Stimulated activated CD4-positive, alpha-beta T cell treated with anti-CD3 and anti-CD28 coated beads, TNF-alpha, amount 100 ng/mL, for 24 hours (primary cell): ENCODE measurements at regions not wholly inside any gene's neighbourhood (a gene's known extent, or its start where the extent isn't known, plus 50 kb on each side); places are given as distances from the start of the nearest gene placed in this dataset.

Source experiments
- DNase-seq, 3 experiments: peaks; one replicate each; pipeline ENCODE4 v3.0.0-alpha.2; 2020; ENCODE audit warnings: low read depth in 3 of 3

- no peak for DNase-seq
Measured at GRCh38 chr15:31473385-31474058, 146.9 kb downstream of the KLF13 start.

DNA sequence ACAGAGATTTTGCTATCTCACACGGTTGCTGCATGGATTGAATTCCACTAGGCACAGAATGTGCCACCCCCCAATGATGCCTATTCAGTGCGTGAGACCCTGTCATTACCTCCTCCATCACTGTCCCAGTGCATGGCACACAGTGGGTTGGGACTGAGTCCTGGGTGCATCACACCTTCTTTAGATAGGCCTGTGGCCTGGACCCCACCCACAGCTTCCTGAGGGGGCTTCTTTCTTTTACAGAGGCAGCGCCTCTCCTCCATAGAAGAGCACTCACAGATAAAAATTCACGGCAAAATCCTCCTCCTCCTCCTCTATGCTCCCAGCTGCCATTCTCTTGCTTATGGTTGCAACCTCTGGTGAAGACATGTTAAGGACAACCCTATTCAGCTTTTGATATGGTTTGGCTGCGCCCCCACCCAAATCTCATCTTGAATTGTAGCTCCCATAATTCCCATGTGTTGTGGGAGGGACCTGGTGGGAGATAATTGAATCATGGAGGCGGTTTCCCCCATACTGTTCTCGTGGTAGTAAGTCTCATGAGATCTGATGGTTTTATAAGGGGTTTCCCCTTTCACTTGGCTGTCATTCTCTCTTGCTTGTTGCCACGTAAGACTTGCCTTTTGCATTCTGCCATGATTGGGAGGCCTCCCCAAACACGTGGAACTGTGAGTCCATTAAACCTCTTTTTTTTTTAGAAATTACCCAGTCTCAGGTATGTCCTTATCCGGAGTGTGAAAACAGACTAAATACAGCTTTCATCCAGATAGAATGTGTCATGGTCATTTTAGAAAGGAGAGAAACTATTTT is 147.6 kb downstream of the KLF13 start:
- DNase-seq: peak in 1 of 3 experiments; percentile 22

DNA sequence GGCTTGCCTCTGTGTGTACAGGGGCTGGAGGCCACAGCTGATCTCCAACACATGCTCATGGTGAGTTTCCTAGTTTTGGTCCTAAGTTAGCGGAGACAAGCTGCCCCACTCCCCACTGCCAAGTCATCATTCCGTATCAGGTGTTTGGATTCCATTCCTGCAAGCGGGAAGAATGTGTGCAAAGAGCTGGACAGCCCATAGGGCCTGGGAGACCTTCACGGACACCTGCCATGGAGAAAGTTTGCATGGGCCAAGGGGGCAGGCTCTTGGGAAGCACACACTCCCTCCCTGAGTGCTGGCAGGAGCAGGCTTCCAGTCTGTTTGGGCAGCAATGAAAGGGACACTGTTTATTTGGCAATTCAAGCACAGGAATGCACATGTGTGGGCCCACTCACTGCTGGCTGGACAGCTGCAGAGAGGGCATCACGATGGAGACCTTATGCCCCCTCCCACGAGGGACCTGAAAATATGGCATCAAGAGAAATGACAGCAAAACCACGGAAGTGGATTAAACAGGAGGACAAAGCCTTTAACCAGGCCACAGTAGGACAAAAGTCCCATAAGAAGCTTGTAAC is 149.7 kb downstream of the KLF13 start:
- no peak for DNase-seq

- no peak for DNase-seq
Measured at GRCh38 chr15:31476866-31477265, 150.2 kb downstream of the KLF13 start.

GRCh38 chr15:31477301-31477700 is 150.7 kb downstream of the KLF13 start:
- DNase-seq: no peak

DNA sequence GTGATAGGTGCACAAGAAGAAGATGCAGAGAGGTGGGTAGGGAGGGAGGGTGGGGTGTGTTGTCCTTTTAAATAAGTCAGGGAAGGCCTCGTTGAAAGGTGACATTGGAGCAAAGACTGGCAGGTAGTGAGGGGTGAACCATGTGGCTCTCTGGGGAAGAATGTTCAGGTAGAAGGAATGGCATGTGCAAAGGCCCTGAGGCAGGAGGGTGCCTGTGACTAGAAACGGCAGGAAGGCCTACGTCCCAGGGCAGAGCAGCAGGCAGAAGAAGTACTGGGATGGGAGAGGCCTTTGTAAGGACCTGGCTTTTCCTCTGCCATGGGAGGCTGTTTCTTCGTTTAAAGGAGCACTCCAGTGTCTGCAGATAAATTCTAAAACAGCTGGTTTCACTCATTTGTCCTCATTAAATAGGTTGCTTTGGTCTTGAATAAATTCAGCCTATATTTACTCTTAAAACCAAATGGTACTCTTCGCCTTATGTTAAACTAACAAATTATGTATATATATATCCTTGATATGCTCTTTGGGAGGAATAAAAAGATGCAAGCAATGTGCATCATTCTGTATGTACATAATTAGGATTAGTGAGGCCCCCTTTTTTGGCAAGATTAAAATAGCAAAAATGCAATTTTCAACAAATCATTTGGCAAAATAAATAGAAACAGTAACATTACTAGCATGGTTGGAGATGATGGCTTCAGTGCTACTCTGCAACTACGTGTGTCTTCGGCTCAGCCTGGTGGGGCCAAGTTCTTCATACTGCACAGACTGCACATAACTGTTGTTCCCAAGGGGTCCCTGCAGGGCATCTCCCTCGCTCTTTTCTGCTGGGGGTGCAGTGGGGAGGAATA is 151.4 kb downstream of the KLF13 start:
- DNase-seq: no peak

DNA sequence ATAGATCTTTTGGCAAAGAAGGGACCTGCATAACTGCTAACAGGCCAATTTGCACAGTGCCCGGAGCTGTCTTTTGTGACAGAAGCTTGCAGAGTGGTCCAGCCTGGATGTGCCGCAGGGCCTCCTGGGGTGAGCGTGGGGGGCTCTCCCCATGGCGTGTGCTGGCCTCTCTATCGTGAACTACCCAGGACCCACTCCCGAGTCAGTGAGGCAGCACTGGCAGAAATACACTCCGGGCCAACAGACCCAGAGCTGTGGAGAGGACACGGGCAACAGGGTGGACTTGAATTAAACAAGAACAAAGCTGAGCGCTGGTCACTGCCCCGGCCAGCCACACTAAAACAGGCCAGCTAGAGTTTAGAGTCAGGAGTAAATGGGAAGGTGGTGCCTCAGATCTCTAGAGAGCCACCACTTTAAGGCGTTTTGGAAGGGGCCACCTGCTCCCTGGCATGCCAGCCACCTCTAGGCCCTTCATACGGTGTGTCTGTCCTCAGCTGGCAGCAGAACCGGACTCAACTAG is 152.1 kb downstream of the KLF13 start:
- no peak for DNase-seq

DNA sequence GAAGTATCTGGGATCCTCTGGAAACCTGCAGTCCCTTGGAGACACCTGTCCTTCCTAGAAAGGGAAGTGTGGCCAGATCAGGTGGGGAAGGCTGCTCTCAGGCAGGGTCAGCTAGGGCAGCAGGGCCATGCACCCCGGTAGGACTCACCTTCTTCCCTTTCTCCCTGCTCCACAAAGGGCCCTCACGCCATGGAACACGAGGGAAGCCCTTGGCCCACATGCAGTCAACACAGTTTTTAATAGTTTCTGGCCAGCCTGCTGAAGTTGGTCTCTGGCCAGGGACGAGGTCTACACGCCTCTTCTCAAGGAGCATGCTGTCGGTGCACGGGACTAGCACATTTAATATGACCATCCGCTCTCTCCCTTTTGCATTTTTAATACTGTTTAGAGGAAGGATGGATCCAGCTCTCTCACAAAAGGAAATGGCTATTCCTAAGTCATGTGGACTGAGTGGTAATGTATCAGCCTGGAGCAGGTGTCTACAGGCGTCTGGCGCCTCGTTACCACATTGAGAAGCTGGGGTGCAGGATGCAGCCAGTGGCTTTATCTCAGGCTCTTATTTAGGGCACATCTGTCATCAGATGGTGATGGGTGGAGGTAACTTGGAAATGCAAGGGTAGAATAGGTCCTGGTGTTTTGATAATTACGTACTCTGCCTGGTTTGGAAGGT is 153.9 kb downstream of the KLF13 start:
- DNase-seq: no peak

DNA sequence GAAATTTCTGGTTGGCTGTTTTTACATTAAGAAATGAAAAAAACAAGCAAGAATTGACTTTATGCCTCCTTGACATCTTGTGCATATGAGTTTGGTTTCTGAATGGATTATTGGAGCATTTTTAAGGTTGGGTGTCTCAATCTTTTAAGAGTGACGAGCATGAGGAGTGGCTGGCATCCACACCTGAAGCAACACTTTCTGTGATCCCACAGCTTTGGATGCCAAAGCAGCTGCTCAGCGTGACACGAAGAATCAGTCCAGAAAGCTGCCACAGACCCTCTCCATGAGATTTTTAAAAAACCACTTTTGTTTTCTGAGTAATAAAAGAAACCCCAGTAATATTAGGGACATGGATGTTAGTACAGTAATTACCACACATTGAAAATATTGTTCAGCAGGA is 154.5 kb downstream of the KLF13 start:
- DNase-seq: no peak

GRCh38 chr15:31482122-31482922 is 155.7 kb downstream of the KLF13 start:
- no peak for DNase-seq

DNA sequence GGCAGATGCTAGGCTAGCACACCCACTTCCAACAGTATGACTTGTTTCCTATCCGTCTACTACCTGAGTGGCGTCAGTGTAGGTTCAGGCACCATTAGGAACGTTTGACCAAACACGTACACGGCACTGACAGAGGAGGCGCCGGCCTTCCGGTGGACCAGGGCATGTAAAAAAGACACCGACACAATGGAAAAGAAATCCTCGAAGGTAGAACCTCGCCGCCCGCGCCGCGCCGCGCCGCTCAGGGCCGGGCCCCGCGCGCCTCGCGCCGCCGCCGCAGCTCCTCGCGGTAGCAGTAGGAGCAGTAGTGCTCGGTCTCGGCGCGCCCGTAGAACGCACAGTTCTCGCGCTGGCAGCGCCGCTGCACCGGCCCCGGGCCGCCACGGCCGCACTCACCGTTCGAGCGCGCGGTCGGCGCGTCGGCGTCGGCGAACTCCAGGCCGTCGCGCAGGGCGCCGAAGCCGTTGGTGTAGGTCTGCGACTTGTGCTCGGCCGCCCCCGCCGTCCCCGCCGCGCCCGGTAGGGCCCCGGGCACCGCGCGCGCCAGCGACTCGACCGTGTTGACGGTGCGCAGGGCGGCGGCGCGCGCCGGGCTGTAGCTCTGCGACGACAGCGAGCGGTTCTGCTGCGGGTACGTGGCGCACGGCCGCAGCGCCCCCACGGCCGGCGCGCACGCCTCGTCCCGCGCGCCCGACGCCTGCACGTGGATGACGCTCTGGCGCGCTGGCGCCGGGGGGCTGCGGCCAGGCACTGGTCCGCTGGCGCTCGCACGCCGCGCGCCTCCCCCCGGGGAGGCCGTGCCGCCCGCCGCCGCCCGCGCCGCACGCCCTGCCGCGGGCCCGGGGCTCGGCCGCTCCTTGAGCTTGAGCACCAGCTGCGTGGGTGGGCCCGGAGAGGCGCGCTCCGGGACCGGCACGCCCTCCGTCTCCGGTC is 156.7 kb downstream of the KLF13 start:
- peak in 1 of 3 experiments; percentile 67 for DNase-seq

DNA sequence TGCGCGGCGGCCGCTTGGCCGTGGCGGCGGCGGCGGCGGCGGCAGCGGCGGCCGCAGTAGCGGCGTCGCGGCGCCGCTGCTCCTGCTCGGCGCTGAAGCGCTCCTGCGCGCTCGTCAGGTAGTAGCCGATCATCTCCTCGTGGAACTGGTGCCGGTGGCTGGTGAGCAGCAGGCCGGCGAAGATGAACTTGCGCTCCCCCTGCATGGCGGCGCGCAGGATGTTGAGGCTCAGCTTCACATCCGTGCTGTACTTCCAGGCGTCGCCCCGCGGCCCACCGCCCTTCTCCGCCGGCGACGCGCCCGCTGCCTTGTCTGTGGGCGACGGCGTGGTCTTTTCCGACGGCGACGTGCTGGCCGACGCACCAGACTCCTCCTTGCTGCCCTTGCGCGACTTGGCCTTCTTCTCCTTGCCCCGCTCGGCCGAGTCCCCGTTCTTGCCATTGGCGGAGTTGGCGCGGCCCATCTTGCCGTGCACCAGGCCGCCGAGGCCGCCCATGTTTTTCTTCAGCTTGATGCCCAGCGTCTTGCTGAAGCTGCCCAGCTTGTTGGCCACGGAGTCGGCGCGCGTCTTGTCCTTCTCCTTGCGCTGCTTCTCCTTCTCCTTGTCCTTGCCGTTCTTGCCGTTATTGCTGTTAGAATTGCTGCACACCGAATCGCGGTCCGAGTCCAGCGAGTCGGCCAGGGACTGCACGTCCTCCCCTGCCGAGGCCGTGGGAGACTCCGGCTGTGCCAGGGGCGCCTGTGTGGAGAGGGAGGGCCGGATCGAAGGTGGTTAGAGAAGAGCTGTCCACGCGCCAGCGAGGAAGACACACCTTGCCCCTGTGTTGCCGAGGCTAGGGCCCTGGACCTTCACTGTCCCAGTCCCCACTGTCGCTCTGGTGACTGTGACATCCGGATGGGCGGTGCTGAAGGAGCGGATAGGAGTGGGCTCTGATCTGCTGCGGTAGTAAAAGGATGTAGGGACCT is 157.6 kb downstream of the KLF13 start:
- no peak for DNase-seq

- no peak for DNase-seq
Measured at GRCh38 chr15:31484986-31485385, 158.4 kb downstream of the KLF13 start.

DNA sequence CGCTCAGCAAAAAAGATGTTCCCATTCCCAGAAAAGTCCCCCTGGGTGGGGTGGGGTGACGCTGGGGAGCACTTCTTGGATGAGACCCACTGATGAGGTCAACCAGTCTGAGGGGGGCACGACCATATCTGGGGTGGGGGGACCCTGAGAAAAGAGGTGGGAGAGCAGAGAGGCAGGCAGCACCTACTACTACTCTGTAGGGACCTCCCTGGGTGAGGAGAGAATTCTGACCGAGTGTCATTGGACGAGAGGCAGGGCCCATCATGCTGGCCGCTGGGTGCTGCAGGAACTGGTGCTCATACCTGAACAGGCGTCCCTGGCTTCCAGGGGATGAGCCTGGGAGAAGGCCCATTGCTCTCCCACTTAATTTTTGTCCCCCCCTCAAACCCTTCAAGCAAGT is 158.8 kb downstream of the KLF13 start:
- DNase-seq: no peak

DNA sequence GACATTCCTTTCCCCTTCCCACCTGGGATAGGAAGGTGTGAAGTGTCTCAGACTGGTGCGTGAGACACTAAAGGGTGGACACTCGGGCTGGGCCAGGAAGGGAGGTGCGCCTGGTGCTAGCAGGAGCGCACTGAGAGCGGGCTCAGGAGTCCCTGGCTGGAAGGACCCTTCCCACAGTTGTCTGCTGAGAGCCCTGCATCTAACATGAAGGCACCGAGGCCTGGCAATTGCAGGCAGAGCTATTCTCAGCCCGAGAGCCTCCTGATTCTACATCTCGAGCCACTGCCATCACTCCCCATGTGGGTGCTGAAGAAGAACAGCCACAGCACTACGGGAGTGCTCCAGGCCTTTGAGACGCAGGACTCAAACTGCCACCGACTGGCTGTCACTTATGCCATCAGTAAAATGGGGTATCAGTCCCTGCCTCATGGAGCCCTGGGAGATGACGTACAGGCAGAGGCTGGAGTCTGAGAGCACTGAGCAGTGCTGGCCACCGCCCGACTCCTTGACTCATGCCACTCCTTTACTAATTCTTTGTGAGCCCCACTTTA is 159.4 kb downstream of the KLF13 start:
- no peak for DNase-seq

DNA sequence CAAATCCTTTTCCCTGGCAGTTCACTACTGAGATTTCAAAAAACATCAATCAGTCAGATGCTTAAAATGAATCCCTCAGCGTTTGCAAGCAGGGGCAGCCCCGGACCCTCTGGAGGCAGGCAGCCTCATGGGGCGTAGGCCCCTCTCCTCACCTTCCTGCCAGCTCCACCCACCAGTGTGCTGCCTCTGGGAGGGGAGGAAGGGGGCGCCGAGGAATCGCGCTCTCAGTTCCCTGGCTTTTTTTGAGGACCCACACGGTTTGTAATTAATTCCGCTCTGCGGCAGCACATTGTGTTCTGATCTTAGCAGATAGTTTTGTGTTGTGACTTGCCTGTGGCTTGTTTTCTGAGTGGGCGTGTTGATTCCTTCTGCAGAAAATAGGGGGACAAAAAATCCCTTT is 159.9 kb downstream of the KLF13 start:
- DNase-seq: no peak

DNA sequence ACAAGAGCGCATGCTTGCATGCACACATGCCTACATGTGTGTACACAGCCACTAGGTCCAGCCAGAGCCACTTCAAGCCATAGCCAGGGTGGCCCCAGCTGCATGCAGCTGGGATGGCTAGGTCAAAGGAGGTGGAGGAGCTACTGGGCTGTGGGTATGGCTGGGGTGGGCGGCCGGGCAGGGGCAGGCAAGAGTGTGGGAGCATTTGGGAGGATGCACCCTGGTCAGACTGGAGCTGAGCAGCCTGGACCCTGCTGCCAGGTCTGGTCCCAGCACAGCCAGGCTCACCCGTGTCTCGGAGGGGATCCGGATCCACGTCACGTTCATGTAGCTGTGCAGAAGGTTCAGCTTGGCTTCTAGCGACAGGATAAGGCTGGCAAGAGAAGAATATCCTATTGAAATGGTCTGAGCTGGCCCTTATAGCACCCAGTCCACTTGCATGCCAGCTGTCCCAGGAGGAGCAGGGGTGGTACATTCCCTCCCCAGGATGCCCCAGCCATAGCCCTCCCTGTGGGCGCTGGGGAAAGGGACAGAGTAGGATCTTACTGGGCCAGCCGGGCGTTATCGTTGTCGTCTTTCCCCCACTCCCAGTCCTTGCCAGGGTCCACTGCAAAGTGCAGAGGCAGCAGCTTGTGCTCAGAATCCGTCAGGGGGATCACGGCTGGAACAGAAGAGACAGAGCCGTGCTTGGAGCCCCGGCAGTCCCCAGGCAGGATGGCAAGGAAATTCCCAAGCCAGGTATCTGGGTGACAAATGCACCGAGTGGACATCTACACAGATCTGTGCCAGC is 160.5 kb downstream of the KLF13 start:
- DNase-seq: no peak
